ENCODE measurements at regions not wholly inside any gene's neighbourhood (a gene's known extent, or its start where the extent isn't known, plus 50 kb on each side); places are given as distances from the start of the nearest gene placed in this dataset.

- no peak for TF ChIP-seq CTCF (conservative IDR thresholded peaks at IDR 0.05; ENCODE audit: low read length)
- TF ChIP-seq EZH2phosphoT487 (IDR thresholded peaks at IDR 0.05; ENCODE audit: borderline replicate concordance, low read depth, low read length): no peak
These were observed 129.3 kb upstream of the MLN start for GRCh38 chr6:33933101-33933500.
